Mucosa of descending colon (tissue), 3 donors: ENCODE measurements at regions not wholly inside any gene's neighbourhood (a gene's known extent, or its start where the extent isn't known, plus 50 kb on each side); places are given as distances from the start of the nearest gene placed in this dataset.

Experiments used
- ATAC-seq: fragments of 200-7000 bp; cut with Tn5 transposase; one replicate; pipeline ENCODE4 v1.9.1; 2020; ENCODE audit warnings: mild to moderate bottlenecking, moderate library complexity
- DNase-seq, 3 donors: peaks; one replicate each; pipeline ENCODE4 v3.0.0-alpha.2; 2020
- H3K36me3 ChIP-seq: fragments of 200-600 bp; one replicate; pipeline ENCODE4 v1.8.0; 2021; ENCODE audit warnings: low read depth, mild to moderate bottlenecking
- H3K4me1 ChIP-seq: fragments of 200-600 bp; one replicate; pipeline ENCODE4 v1.8.0; 2021; ENCODE audit warnings: low read depth, mild to moderate bottlenecking
- H3K4me3 ChIP-seq: fragments of 200-600 bp; one replicate; pipeline ENCODE4 v1.8.0; 2021; ENCODE audit warnings: mild to moderate bottlenecking
- H3K9me3 ChIP-seq: fragments of 200-600 bp; one replicate; pipeline ENCODE4 v1.8.0; 2021; ENCODE audit warnings: mild to moderate bottlenecking
- CTCF ChIP-seq: fragments of 200-600 bp; IDR thresholded peaks from one replicate; pipeline ENCODE4 v1.8.0; 2022; ENCODE audit warnings: antibody characterized with exemption, mild to moderate bottlenecking
- intact Hi-C, 2 donors: fragments of 100-400 bp; cut with DNase I in 1 of 2; cut with micrococcal nuclease in 1 of 2; formaldehyde crosslinking; loops; one replicate each; pipeline versions ENCODE4 v1.11.0 to v1.11.1; 2022; cut with DNase I, micrococcal nuclease
- donor health status: DM: no; HTN: no; CAD: no; lungs with moderate emphysema.
- donor health status: DM: no; HTN: no; CAD: no.
- donor health status: DM: no; HTN: yes; CAD: no.

- DNase-seq (no peak), ATAC-seq (no peak)
- Histone ChIP-seq H3K36me3 (no peaks in the 10 kb centered on the region), H3K4me1 (no peaks in the 10 kb centered on the region), H3K9me3 (no peaks in the 10 kb centered on the region), H3K4me3 (no peak overlapping the region)
- no peak for TF ChIP-seq CTCF
- intact Hi-C loops = no loop called here
Measured at GRCh38 chr4:153937289-153937688, 148.4 kb upstream of the SFRP2 start.

- no peak for ATAC-seq
- intact Hi-C loops = no loop called here
- no peaks in the 10 kb centered on the region for H3K9me3 ChIP-seq
- no peaks in the 10 kb centered on the region for H3K4me1 ChIP-seq
- H3K36me3 ChIP-seq = no peaks in the 10 kb centered on the region
- TF ChIP-seq CTCF = no peak
- no peak for DNase-seq
- H3K4me3 ChIP-seq = no peak overlapping the region
Measured at GRCh38 chr4:153936121-153936520, 147.2 kb upstream of the SFRP2 start.

GRCh38 chr4:153934688-153935017 lies 145.8 kb upstream of the SFRP2 start:
- Histone ChIP-seq H3K4me1 (no peaks in the 10 kb centered on the region), H3K4me3 (no peak overlapping the region), H3K36me3 (no peaks in the 10 kb centered on the region), H3K9me3 (no peaks in the 10 kb centered on the region)
- TF ChIP-seq CTCF = no peak
- peak in 1 of 3 donors; percentile 15 for DNase-seq
- intact Hi-C loops = no loop called here
- ATAC-seq = peak; percentile 8

- no peak overlapping the region for H3K4me3 ChIP-seq
- intact Hi-C loops = no loop called here
- H3K9me3 ChIP-seq = no peaks in the 10 kb centered on the region
- H3K4me1 ChIP-seq = no peaks in the 10 kb centered on the region
- no peak for TF ChIP-seq CTCF
- DNase-seq (no peak), ATAC-seq (no peak)
- no peaks in the 10 kb centered on the region for H3K36me3 ChIP-seq
Measured at GRCh38 chr4:153933915-153934687, 145.2 kb upstream of the SFRP2 start.

GRCh38 chr4:153931804-153932203 lies 142.9 kb upstream of the SFRP2 start:
- no peak for DNase-seq
- no peak for ATAC-seq
- H3K4me1 ChIP-seq = no peaks in the 10 kb centered on the region

More at GRCh38 chr4:153931804-153932203, 142.9 kb upstream of the SFRP2 start:
- Histone ChIP-seq H3K9me3 (no peaks in the 10 kb centered on the region), H3K4me3 (no peak overlapping the region), H3K36me3 (no peaks in the 10 kb centered on the region)
- intact Hi-C loops = no loop called here
- TF ChIP-seq CTCF = no peak
